GM19193 (cell line): ENCODE measurements at regions not wholly inside any gene's neighbourhood (a gene's known extent, or its start where the extent isn't known, plus 50 kb on each side); places are given as distances from the start of the nearest gene placed in this dataset.

Source experiments
- POLR2A ChIP-seq: IDR thresholded peaks from 4 replicates; pipeline ENCODE4 v1.6.1; 2011; ENCODE audit not compliant: insufficient read depth, insufficient read length; ENCODE audit errors: extremely low read depth

- no peak for TF ChIP-seq POLR2A
Observed at GRCh38 chr10:78924319-78925003, 144.3 kb upstream of the ZMIZ1 start.

GRCh38 chr10:78925275-78925674 lies 143.5 kb upstream of the ZMIZ1 start:
- no peak for TF ChIP-seq POLR2A

GRCh38 chr10:78925800-78926319 lies 142.9 kb upstream of the ZMIZ1 start:
- TF ChIP-seq POLR2A = no peak

- no peak for TF ChIP-seq POLR2A
Observed at GRCh38 chr10:78927257-78927995, 141.3 kb upstream of the ZMIZ1 start.

- TF ChIP-seq POLR2A = no peak
Observed at GRCh38 chr10:78928330-78928729, 140.4 kb upstream of the ZMIZ1 start.

- no peak for TF ChIP-seq POLR2A
Observed at GRCh38 chr10:78929541-78929940, 139.2 kb upstream of the ZMIZ1 start.

- TF ChIP-seq POLR2A = no peak
Observed at GRCh38 chr10:78931321-78932053, 137.3 kb upstream of the ZMIZ1 start.

- TF ChIP-seq POLR2A = no peak
Observed at GRCh38 chr10:78932054-78932386, 136.7 kb upstream of the ZMIZ1 start.

GRCh38 chr10:78932861-78933260 lies 135.9 kb upstream of the ZMIZ1 start:
- no peak for TF ChIP-seq POLR2A

GRCh38 chr10:78933828-78934531 lies 134.8 kb upstream of the ZMIZ1 start:
- TF ChIP-seq POLR2A = no peak

GRCh38 chr10:78934532-78934898 lies 134.3 kb upstream of the ZMIZ1 start:
- TF ChIP-seq POLR2A = no peak

- no peak for TF ChIP-seq POLR2A
Observed at GRCh38 chr10:78934994-78935602, 133.7 kb upstream of the ZMIZ1 start.

- no peak for TF ChIP-seq POLR2A
Observed at GRCh38 chr10:78935697-78936407, 132.9 kb upstream of the ZMIZ1 start.
